ENCODE measurements at regions not wholly inside any gene's neighbourhood (a gene's known extent, or its start where the extent isn't known, plus 50 kb on each side); places are given as distances from the start of the nearest gene placed in this dataset.

DNA sequence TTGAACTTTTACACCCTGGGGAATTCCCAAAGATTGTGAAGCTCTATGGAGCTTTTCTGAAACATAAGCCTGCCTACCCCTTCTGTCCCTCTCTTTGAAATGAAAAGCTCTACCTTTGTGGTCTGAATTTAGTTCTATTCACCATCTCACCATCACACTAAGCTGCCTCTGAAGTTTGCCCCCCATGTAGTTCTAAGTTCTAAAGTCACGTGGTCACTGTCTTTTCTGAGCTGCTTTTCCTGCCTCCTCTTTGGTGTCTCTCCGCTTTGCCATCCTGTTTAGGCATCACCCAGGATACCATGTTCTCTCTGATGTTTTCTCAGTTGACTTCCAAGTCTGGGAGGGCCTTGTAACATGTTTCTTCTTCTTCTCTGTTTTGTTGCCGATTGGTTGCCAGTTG, 2206.6 kb downstream of the MAT2B start:
- intact Hi-C loops (cut with DNase I), result no loop called here
- H3K27ac ChIP-seq, result no peak overlapping the region
- no peak for DNase-seq
- no peaks in the 10 kb centered on the region for H3K4me1 ChIP-seq (replicated peaks in 1 of 2)
- H3K9me3 ChIP-seq (replicated peaks in 1 of 3), result no peaks in the 10 kb centered on the region
- H3K4me3 ChIP-seq, result no peak overlapping the region
- 71 to 84% (median 79%) methylated on average over 3 of the region's 3 CpGs for WGBS, 4 donors
- TF ChIP-seq CTCF (IDR thresholded peaks at IDR 0.05), result no peak
- TF ChIP-seq POLR2A (IDR thresholded peaks at IDR 0.05), result no peak
- H3K36me3 ChIP-seq (replicated peaks in 1 of 2), result no peaks in the 10 kb centered on the region
- no peaks in the 10 kb centered on the region for H3K27me3 ChIP-seq

GRCh38 chr5:165714598-165714997, 2209.2 kb downstream of the MAT2B start:
- intact Hi-C loops (cut with DNase I), result no loop called here
- no peaks in the 10 kb centered on the region for H3K27me3 ChIP-seq
- no peaks in the 10 kb centered on the region for H3K4me1 ChIP-seq (replicated peaks in 1 of 2)
- no peaks in the 10 kb centered on the region for H3K36me3 ChIP-seq (replicated peaks in 1 of 2)
- TF ChIP-seq CTCF (IDR thresholded peaks at IDR 0.05) (no peak), POLR2A (IDR thresholded peaks at IDR 0.05) (no peak)
- no peaks in the 10 kb centered on the region for H3K9me3 ChIP-seq (replicated peaks in 1 of 3)
- WGBS, 4 donors, result 58 to 76% (median 71%) methylated on average over 1 of the region's 1 CpG
- no peak overlapping the region for H3K27ac ChIP-seq
- no peak for DNase-seq
- H3K4me3 ChIP-seq, result no peak overlapping the region

- H3K27me3 ChIP-seq, result no peaks in the 10 kb centered on the region
- intact Hi-C loops (cut with DNase I), result no loop called here
- H3K9me3 ChIP-seq (replicated peaks in 1 of 3), result no peaks in the 10 kb centered on the region
- no peak for TF ChIP-seq POLR2A (IDR thresholded peaks at IDR 0.05)
- no peak for TF ChIP-seq CTCF (IDR thresholded peaks at IDR 0.05)
- H3K36me3 ChIP-seq (replicated peaks in 1 of 2), result no peaks in the 10 kb centered on the region
- no peaks in the 10 kb centered on the region for H3K4me1 ChIP-seq (replicated peaks in 1 of 2)
- WGBS, 4 donors, result 80 to 86% (median 85%) methylated on average over 3 of the region's 3 CpGs
- no peak for DNase-seq
- H3K4me3 ChIP-seq, result no peak overlapping the region
- no peak overlapping the region for H3K27ac ChIP-seq
Observed at GRCh38 chr5:165720901-165721300, 2215.5 kb downstream of the MAT2B start.

DNA sequence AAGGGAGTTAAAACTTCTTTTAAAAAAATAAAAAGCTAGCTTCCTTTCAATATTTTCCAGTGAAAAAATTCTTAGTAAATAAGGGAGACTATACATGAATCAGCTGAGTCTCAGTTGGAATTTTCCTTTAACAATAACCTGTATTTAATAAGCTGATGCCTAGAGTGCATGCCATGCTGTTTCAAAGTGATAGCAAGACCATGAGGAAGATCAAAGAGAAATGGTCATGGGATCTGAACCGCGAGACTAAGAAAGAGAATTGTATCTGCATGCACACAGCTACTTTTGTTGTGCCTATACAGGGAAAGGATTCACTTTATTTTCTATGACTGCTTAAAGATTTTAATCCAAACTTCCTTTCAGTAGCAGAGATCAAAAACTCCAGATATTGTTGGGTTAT, 2217.0 kb downstream of the MAT2B start:
- intact Hi-C loops (cut with DNase I), result no loop called here
- TF ChIP-seq POLR2A (IDR thresholded peaks at IDR 0.05), result no peak
- TF ChIP-seq CTCF (IDR thresholded peaks at IDR 0.05), result no peak
- Histone ChIP-seq H3K9me3 (replicated peaks in 1 of 3) (no peaks in the 10 kb centered on the region), H3K4me3 (no peak overlapping the region), H3K27me3 (no peaks in the 10 kb centered on the region), H3K4me1 (replicated peaks in 1 of 2) (no peaks in the 10 kb centered on the region), H3K27ac (no peak overlapping the region), H3K36me3 (replicated peaks in 1 of 2) (no peaks in the 10 kb centered on the region)
- DNase-seq, result no peak
- WGBS, 4 donors, result 78 to 93% (median 88%) methylated on average over 2 of the region's 2 CpGs
